ENCODE measurements at regions not wholly inside any gene's neighbourhood (a gene's known extent, or its start where the extent isn't known, plus 50 kb on each side); places are given as distances from the start of the nearest gene placed in this dataset.

GRCh38 chr10:121683816-121684215, 85.6 kb upstream of the FGFR2 start:
- no peaks in the 10 kb centered on the region for H3K27me3 ChIP-seq (ENCODE audit: control insufficient read depth in 4 of 4, insufficient read depth in 4 of 4, low read length in 3 of 4)
- WGBS: 82% methylated on average over 7 of the region's 7 CpGs
- no peak overlapping the region for H3K9ac ChIP-seq (ENCODE audit: low read depth in 1 of 2, low read length in 2 of 2)
- H3K4me1 ChIP-seq (ENCODE audit: control insufficient read depth in 4 of 4, insufficient read depth in 4 of 4, low read length in 3 of 4): no peaks in the 10 kb centered on the region
- TF ChIP-seq YY1 (IDR thresholded peaks at IDR 0.05): no peak
- no peak for TF ChIP-seq RXRA (IDR thresholded peaks at IDR 0.05)
- no peak for TF ChIP-seq NR2F2 (IDR thresholded peaks at IDR 0.05)
- no peak for DNase-seq (ENCODE audit: low spot score)
- H3K9me3 ChIP-seq (ENCODE audit: control insufficient read depth in 4 of 4, low read length in 3 of 4): no peaks in the 10 kb centered on the region
- no peak overlapping the region for H3K4me3 ChIP-seq (ENCODE audit: low read depth in 1 of 3, low read length in 3 of 3)
- no peaks in the 10 kb centered on the region for H3K36me3 ChIP-seq (ENCODE audit: control insufficient read depth in 4 of 4, insufficient read depth in 3 of 4, low read depth in 1 of 4, low read length in 3 of 4)
- H3K27ac ChIP-seq (ENCODE audit: low read depth in 1 of 2, low read length in 2 of 2): no peak overlapping the region

- TF ChIP-seq HNF4A (conservative IDR thresholded peaks at IDR 0.05) (no peak), TAF1 (conservative IDR thresholded peaks at IDR 0.05) (no peak), YY1 (IDR thresholded peaks at IDR 0.05) (no peak), ATF3 (IDR thresholded peaks at IDR 0.05) (no peak), REST (IDR thresholded peaks at IDR 0.05) (no peak), FOXA2 (IDR thresholded peaks at IDR 0.05) (no peak), FOXA1 (IDR thresholded peaks at IDR 0.05) (no peak)
- TF ChIP-seq, protein P1, sequence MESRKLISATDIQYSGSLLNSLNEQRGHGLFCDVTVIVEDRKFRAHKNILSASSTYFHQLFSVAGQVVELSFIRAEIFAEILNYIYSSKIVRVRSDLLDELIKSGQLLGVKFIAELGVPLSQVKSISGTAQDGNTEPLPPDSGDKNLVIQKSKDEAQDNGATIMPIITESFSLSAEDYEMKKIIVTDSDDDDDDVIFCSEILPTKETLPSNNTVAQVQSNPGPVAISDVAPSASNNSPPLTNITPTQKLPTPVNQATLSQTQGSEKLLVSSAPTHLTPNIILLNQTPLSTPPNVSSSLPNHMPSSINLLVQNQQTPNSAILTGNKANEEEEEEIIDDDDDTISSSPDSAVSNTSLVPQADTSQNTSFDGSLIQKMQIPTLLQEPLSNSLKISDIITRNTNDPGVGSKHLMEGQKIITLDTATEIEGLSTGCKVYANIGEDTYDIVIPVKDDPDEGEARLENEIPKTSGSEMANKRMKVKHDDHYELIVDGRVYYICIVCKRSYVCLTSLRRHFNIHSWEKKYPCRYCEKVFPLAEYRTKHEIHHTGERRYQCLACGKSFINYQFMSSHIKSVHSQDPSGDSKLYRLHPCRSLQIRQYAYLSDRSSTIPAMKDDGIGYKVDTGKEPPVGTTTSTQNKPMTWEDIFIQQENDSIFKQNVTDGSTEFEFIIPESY (IDR thresholded peaks at IDR 0.05): no peak
- TF ChIP-seq, protein P2, sequence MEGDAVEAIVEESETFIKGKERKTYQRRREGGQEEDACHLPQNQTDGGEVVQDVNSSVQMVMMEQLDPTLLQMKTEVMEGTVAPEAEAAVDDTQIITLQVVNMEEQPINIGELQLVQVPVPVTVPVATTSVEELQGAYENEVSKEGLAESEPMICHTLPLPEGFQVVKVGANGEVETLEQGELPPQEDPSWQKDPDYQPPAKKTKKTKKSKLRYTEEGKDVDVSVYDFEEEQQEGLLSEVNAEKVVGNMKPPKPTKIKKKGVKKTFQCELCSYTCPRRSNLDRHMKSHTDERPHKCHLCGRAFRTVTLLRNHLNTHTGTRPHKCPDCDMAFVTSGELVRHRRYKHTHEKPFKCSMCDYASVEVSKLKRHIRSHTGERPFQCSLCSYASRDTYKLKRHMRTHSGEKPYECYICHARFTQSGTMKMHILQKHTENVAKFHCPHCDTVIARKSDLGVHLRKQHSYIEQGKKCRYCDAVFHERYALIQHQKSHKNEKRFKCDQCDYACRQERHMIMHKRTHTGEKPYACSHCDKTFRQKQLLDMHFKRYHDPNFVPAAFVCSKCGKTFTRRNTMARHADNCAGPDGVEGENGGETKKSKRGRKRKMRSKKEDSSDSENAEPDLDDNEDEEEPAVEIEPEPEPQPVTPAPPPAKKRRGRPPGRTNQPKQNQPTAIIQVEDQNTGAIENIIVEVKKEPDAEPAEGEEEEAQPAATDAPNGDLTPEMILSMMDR (IDR thresholded peaks at IDR 0.05; ENCODE audit: low read depth, low read length, missing input control): no peak
- TF ChIP-seq, protein P3, sequence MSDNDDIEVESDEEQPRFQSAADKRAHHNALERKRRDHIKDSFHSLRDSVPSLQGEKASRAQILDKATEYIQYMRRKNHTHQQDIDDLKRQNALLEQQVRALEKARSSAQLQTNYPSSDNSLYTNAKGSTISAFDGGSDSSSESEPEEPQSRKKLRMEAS (IDR thresholded peaks at IDR 0.05): no peak
- Histone ChIP-seq H3K36me3 (ENCODE audit: control insufficient read depth in 4 of 4, insufficient read depth in 3 of 4, low read depth in 1 of 4, low read length in 3 of 4) (no peaks in the 10 kb centered on the region), H3K27ac (ENCODE audit: low read depth in 1 of 2, low read length in 2 of 2) (no peak overlapping the region), H3K4me3 (ENCODE audit: low read depth in 1 of 3, low read length in 3 of 3) (no peak overlapping the region), H3K27me3 (ENCODE audit: control insufficient read depth in 4 of 4, insufficient read depth in 4 of 4, low read length in 3 of 4) (no peaks in the 10 kb centered on the region), H3K9ac (ENCODE audit: low read depth in 1 of 2, low read length in 2 of 2) (no peak overlapping the region), H3K4me1 (ENCODE audit: control insufficient read depth in 4 of 4, insufficient read depth in 4 of 4, low read length in 3 of 4) (no peaks in the 10 kb centered on the region), H3K9me3 (ENCODE audit: control insufficient read depth in 4 of 4, low read length in 3 of 4) (peaks cover 0 to 2% (median 1%) of the 10 kb centered on the region in 4 donors)
- DNase-seq (ENCODE audit: low spot score): no peak
- WGBS: 82% methylated on average over 5 of the region's 5 CpGs
Measured at GRCh38 chr10:121683366-121683765, 85.1 kb upstream of the FGFR2 start.
